BE2C (cell line): ENCODE measurements at regions not wholly inside any gene's neighbourhood (a gene's known extent, or its start where the extent isn't known, plus 50 kb on each side); places are given as distances from the start of the nearest gene placed in this dataset.

Experiments
- DNase-seq: peaks from one replicate; pipeline ENCODE4 v3.0.0-alpha.2; 2020
- H3K27me3 ChIP-seq: fragments of 250-450 bp; sonication (Bioruptor Pico); 2 replicates; pipeline ENCODE4 v1.5.1; 2020; ENCODE audit warnings: mild to moderate bottlenecking
- H3K36me3 ChIP-seq: fragments of 250-450 bp; sonication (Bioruptor Pico); 2 replicates; pipeline ENCODE4 v1.5.1; 2020; ENCODE audit warnings: mild to moderate bottlenecking
- H3K4me1 ChIP-seq: fragments of 250-450 bp; sonication (Bioruptor Pico); 2 replicates; pipeline ENCODE4 v1.5.1; 2020
- H3K4me3 ChIP-seq: 2 replicates; pipeline ENCODE4 v1.5.1; 2011; ENCODE audit warnings: low read depth, low read length
- H3K9me3 ChIP-seq: fragments of 250-450 bp; sonication (Bioruptor Pico); 2 replicates; pipeline ENCODE4 v1.5.1; 2020
- CTCF ChIP-seq: IDR thresholded peaks from 2 replicates; pipeline ENCODE4 v1.5.1; 2012; ENCODE audit warnings: mild to moderate bottlenecking, low read depth, low read length

- H3K36me3 ChIP-seq = no peaks in the 10 kb centered on the region
- DNase-seq = no peak
- H3K4me1 ChIP-seq = no peaks in the 10 kb centered on the region; the same call in none of the 2 replicates
- H3K9me3 ChIP-seq = no peaks in the 10 kb centered on the region
- H3K4me3 ChIP-seq = no peak overlapping the region
- H3K27me3 ChIP-seq = no peaks in the 10 kb centered on the region
- no peak for TF ChIP-seq CTCF
Measured at GRCh38 chr4:132312521-132312920, 836.6 kb upstream of the PCDH10 start.

GRCh38 chr4:132313852-132314251 lies 835.2 kb upstream of the PCDH10 start:
- H3K4me3 ChIP-seq = no peak overlapping the region
- no peaks in the 10 kb centered on the region for H3K9me3 ChIP-seq
- no peak for TF ChIP-seq CTCF
- no peaks in the 10 kb centered on the region; the same call in none of the 2 replicates for H3K4me1 ChIP-seq
- no peak for DNase-seq
- H3K36me3 ChIP-seq = no peaks in the 10 kb centered on the region
- H3K27me3 ChIP-seq = no peaks in the 10 kb centered on the region

DNA sequence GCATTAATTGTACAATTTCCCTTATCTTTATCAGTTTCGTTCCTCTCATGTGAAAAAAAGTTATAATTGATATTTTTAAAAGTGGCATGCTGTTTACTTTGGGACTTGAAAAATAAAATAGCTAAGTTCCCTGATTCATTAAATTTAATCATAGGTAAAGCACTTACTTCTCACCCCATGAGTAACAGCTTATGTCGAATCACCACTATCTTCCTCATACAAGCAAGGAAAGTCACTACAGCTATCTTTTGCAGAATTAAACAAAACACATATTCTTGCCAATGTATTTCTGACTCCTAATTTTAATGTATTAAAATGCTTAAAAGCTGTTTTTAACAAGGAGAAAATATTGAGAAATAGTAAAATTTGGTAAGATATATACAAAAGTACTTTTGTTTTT lies 832.4 kb upstream of the PCDH10 start:
- no peaks in the 10 kb centered on the region; the same call in 1 of the 2 replicates for H3K4me1 ChIP-seq
- H3K9me3 ChIP-seq = no peaks in the 10 kb centered on the region
- H3K27me3 ChIP-seq = no peaks in the 10 kb centered on the region
- DNase-seq = no peak
- TF ChIP-seq CTCF = no peak
- no peak overlapping the region for H3K4me3 ChIP-seq
- H3K36me3 ChIP-seq = no peaks in the 10 kb centered on the region

GRCh38 chr4:132317923-132318322 lies 831.2 kb upstream of the PCDH10 start:
- no peak for DNase-seq
- no peak for TF ChIP-seq CTCF
- H3K27me3 ChIP-seq = no peaks in the 10 kb centered on the region
- no peaks in the 10 kb centered on the region; the same call in 1 of the 2 replicates for H3K4me1 ChIP-seq
- no peak overlapping the region for H3K4me3 ChIP-seq
- no peaks in the 10 kb centered on the region for H3K36me3 ChIP-seq
- no peaks in the 10 kb centered on the region for H3K9me3 ChIP-seq

DNA sequence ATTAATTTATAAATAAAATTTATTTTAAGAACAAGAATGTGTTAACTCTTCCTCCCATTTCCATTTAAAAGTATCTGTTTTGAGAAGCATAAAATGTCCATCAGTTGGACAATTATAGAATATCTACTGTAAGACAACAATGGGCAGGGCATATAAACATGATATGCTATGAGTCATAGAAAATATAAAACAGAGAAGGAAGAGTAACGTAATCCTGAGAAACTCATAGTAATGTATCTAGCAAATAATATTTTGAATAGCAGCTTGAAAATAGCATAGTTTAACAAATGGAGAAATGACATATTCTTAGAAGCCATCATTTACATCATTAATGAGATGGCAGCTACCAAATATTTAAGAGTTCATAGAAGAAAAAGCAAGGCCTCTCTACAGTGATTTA lies 820.3 kb upstream of the PCDH10 start:
- H3K27me3 ChIP-seq = no peaks in the 10 kb centered on the region
- H3K4me3 ChIP-seq = no peak overlapping the region
- H3K4me1 ChIP-seq = no peaks in the 10 kb centered on the region
- TF ChIP-seq CTCF = no peak
- H3K36me3 ChIP-seq = no peaks in the 10 kb centered on the region
- no peak for DNase-seq
- no peaks in the 10 kb centered on the region for H3K9me3 ChIP-seq

GRCh38 chr4:132330994-132331393 lies 818.1 kb upstream of the PCDH10 start:
- Histone ChIP-seq H3K36me3 (no peaks in the 10 kb centered on the region), H3K4me3 (no peak overlapping the region), H3K4me1 (no peaks in the 10 kb centered on the region), H3K27me3 (no peaks in the 10 kb centered on the region), H3K9me3 (no peaks in the 10 kb centered on the region)
- TF ChIP-seq CTCF = no peak
- DNase-seq = no peak
